Uterus (tissue), 2 donors: ENCODE measurements at regions not wholly inside any gene's neighbourhood (a gene's known extent, or its start where the extent isn't known, plus 50 kb on each side); places are given as distances from the start of the nearest gene placed in this dataset.

Experiments
- POLR2A ChIP-seq, 2 donors: fragments of 450-650 bp; IDR thresholded peaks; one replicate each; pipeline ENCODE4 v1.6.1; 2016; ENCODE audit warnings: antibody characterized with exemption in 2 of 2, mild to moderate bottlenecking in 1 of 2, moderate library complexity in 1 of 2
- TF ChIP-seq, protein P1 (sequence below), 4 experiments: fragments of 200-600 bp in 2 of 4; fragments of 450-650 bp in 2 of 4; sonication (generic) in 2 of 4; IDR thresholded peaks; one replicate each; pipeline ENCODE4 v1.5.1; 2016 to 2019; ENCODE audit warnings: antibody characterized with exemption in 4 of 4, mild to moderate bottlenecking in 2 of 4, moderate library complexity in 1 of 4

DNA sequence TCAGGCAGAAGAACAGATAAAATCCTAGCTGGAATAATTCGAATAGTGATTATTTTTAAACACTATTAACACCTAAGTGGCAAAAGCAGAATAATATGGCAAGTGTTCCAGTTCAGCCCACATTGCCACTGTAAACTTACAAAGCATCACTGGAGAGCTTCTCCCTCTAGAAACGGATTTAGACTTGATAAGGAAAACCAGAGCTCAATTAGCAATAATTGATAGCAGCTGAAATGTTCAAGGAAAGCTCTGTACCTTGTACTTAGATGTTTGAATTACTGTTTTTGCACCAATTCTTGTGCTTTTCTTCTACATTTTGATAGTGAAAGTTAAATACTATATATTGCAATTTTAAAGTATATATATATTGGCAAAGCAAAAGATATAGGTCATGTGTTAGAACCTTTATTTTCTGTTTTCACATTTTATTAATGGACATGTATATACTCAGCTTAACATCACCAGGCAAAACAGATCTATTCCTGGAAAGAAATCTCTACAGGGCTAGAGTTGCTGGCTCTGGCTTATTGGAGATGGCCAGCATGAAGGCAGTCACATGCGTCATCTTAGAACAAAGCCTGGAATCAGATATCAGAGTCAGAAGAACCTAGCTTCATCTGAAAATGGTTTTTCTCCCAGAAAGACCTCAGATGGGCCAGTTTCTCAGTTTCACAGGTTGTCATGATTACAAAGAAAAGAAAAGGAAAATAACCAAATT, 149.1 kb upstream of the CTAGE1 start:
- TF ChIP-seq POLR2A (IDR thresholded peaks at IDR 0.05): no peak
- TF ChIP-seq, protein P1, sequence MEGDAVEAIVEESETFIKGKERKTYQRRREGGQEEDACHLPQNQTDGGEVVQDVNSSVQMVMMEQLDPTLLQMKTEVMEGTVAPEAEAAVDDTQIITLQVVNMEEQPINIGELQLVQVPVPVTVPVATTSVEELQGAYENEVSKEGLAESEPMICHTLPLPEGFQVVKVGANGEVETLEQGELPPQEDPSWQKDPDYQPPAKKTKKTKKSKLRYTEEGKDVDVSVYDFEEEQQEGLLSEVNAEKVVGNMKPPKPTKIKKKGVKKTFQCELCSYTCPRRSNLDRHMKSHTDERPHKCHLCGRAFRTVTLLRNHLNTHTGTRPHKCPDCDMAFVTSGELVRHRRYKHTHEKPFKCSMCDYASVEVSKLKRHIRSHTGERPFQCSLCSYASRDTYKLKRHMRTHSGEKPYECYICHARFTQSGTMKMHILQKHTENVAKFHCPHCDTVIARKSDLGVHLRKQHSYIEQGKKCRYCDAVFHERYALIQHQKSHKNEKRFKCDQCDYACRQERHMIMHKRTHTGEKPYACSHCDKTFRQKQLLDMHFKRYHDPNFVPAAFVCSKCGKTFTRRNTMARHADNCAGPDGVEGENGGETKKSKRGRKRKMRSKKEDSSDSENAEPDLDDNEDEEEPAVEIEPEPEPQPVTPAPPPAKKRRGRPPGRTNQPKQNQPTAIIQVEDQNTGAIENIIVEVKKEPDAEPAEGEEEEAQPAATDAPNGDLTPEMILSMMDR (IDR thresholded peaks at IDR 0.05): no peak
